MM.1S (cell line): ENCODE measurements at regions not wholly inside any gene's neighbourhood (a gene's known extent, or its start where the extent isn't known, plus 50 kb on each side); places are given as distances from the start of the nearest gene placed in this dataset.

Experiments
- DNase-seq: peaks from one replicate; pipeline ENCODE4 v3.0.0-alpha.2; 2015
- H2AFZ ChIP-seq: fragments of 300-600 bp; sonication (generic); 2 replicates; pipeline ENCODE4 v1.6.0; 2016; ENCODE audit warnings: antibody characterized with exemption, low read length
- H3F3A ChIP-seq: fragments of 300-600 bp; sonication (generic); 2 replicates; pipeline ENCODE4 v1.6.1; 2016; ENCODE audit warnings: mild to moderate bottlenecking, antibody characterized with exemption, low read length, moderate library complexity, mixed read lengths; ENCODE audit not compliant: insufficient read depth
- H3K27ac ChIP-seq: fragments of 300-600 bp; sonication (generic); 2 replicates; pipeline ENCODE4 v1.5.1; 2016; ENCODE audit warnings: mild to moderate bottlenecking, low read length
- H3K27me3 ChIP-seq: fragments of 300-600 bp; sonication (generic); replicated peaks from 2 replicates; pipeline ENCODE4 v1.6.0; 2016; ENCODE audit warnings: low read length; ENCODE audit not compliant: insufficient read depth
- H3K36me3 ChIP-seq: fragments of 300-600 bp; sonication (generic); replicated peaks from 2 replicates; pipeline ENCODE4 v1.6.1; 2016; ENCODE audit warnings: mild to moderate bottlenecking, low read length, mixed read lengths; ENCODE audit not compliant: insufficient read depth
- H3K4me1 ChIP-seq: fragments of 300-600 bp; sonication (generic); 2 replicates; pipeline ENCODE4 v1.6.1; 2016; ENCODE audit warnings: low read length, mixed read lengths
- H3K4me2 ChIP-seq: fragments of 300-600 bp; sonication (generic); 2 replicates; pipeline ENCODE4 v1.6.0; 2016; ENCODE audit warnings: low read depth, low read length
- H3K4me3 ChIP-seq: fragments of 300-600 bp; sonication (generic); 2 replicates; pipeline ENCODE4 v1.5.1; 2016; ENCODE audit warnings: low read length, mixed read lengths
- H3K79me2 ChIP-seq: fragments of 300-600 bp; sonication (generic); 2 replicates; pipeline ENCODE4 v1.6.1; 2016; ENCODE audit warnings: mixed run types, low read length, mixed read lengths
- H3K9ac ChIP-seq: fragments of 300-600 bp; sonication (generic); 2 replicates; pipeline ENCODE4 v1.6.1; 2016; ENCODE audit warnings: low read length, mixed read lengths
- H3K9me2 ChIP-seq: fragments of 300-600 bp; sonication (generic); replicated peaks from 2 replicates; pipeline ENCODE4 v1.6.1; 2016; ENCODE audit warnings: mild to moderate bottlenecking, low read length, mixed read lengths; ENCODE audit not compliant: insufficient read depth
- H3K9me3 ChIP-seq: fragments of 300-600 bp; sonication (generic); replicated peaks from 2 replicates; pipeline ENCODE4 v1.6.1; 2016; ENCODE audit warnings: mild to moderate bottlenecking, low read length, mixed read lengths; ENCODE audit not compliant: insufficient read depth
- H4K20me1 ChIP-seq: fragments of 300-600 bp; sonication (generic); 2 replicates; pipeline ENCODE4 v1.6.1; 2016; ENCODE audit warnings: mild to moderate bottlenecking, low read length, moderate library complexity, mixed read lengths; ENCODE audit not compliant: insufficient read depth
- EZH2 ChIP-seq: fragments of 300-600 bp; sonication (generic); optimal IDR thresholded peaks from 2 replicates; pipeline ENCODE3; 2017; ENCODE audit warnings: low read depth, mild to moderate bottlenecking, antibody characterized with exemption, low read length, mixed read lengths
- EZH2phosphoT487 ChIP-seq: fragments of 300-600 bp; sonication (generic); IDR thresholded peaks from 2 replicates; pipeline ENCODE4 v1.6.1; 2018; ENCODE audit warnings: antibody characterized with exemption, low read length
- TF ChIP-seq, protein P1 (sequence below): fragments of 300-600 bp; sonication (generic); IDR thresholded peaks from 2 replicates; pipeline ENCODE4 v1.5.1; 2016; ENCODE audit warnings: antibody characterized with exemption, low read length, mixed read lengths

DNA sequence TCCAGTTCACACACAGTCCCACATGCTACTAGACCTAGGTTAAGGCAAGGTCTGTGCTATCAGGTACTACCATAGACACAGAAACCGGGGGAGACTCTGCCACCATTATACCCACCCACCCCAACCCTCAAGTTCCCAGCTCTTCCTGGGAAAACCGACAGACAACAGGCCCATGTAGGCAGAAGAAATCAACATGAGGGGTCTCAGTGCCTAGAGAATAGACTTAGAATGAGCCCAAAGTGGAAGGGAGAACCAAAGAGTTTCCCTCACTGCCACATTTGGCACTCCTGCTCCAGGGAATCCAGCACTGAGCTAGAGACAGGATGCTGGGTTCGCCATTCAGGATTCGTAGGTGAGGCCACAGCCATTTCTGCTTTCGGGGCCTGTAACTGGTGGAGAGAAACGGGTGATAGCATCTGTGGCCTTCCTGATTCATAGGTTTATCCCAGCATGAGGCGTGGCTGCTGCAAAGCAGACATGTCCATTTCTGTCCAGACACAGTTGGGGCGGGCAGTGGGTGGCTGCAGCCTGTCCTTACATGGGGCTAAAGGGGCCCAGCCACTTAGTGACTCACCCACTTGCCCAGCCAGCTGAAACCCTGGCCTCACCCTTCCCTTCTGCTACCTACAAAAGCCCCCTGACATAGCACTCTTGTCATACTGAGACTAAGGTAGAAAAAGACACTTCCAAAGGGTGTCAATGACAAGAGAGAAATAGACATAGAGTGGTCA lies 69.4 kb downstream of the IRF2BPL start:
- no peak for DNase-seq
- Histone ChIP-seq H3K4me1 (peaks cover 24% of the 10 kb centered on the region), H3K27me3 (0 out of 2 replicates have a peak, but pooled peaks cover 4% of the 10 kb centered on the region), H3F3A (peaks cover 20% of the 10 kb centered on the region), H4K20me1 (no peaks in the 10 kb centered on the region), H3K4me3 (no peak overlapping the region), H3K36me3 (no peaks in the 10 kb centered on the region), H3K4me2 (no peak overlapping the region), H3K9ac (no peak overlapping the region), H2AFZ (no peak overlapping the region), H3K9me3 (no peaks in the 10 kb centered on the region), H3K9me2 (no peaks in the 10 kb centered on the region), H3K27ac (no peak overlapping the region), H3K79me2 (no peaks in the 10 kb centered on the region)
- TF ChIP-seq, protein P1, sequence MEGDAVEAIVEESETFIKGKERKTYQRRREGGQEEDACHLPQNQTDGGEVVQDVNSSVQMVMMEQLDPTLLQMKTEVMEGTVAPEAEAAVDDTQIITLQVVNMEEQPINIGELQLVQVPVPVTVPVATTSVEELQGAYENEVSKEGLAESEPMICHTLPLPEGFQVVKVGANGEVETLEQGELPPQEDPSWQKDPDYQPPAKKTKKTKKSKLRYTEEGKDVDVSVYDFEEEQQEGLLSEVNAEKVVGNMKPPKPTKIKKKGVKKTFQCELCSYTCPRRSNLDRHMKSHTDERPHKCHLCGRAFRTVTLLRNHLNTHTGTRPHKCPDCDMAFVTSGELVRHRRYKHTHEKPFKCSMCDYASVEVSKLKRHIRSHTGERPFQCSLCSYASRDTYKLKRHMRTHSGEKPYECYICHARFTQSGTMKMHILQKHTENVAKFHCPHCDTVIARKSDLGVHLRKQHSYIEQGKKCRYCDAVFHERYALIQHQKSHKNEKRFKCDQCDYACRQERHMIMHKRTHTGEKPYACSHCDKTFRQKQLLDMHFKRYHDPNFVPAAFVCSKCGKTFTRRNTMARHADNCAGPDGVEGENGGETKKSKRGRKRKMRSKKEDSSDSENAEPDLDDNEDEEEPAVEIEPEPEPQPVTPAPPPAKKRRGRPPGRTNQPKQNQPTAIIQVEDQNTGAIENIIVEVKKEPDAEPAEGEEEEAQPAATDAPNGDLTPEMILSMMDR: no peak
- TF ChIP-seq EZH2 (no peak), EZH2phosphoT487 (no peak)

- no peaks in the 10 kb centered on the region for H3K9me2 ChIP-seq
- no peaks in the 10 kb centered on the region for H3K9me3 ChIP-seq
- H3K9ac ChIP-seq: no peak overlapping the region
- H3F3A ChIP-seq: peaks cover 20% of the 10 kb centered on the region
- no peak for DNase-seq
- no peak overlapping the region for H3K27ac ChIP-seq
- H2AFZ ChIP-seq: no peak overlapping the region
- peaks cover 28% of the 10 kb centered on the region for H3K4me1 ChIP-seq
- no peaks in the 10 kb centered on the region for H3K79me2 ChIP-seq
- no peak overlapping the region for H3K4me2 ChIP-seq
- no peak overlapping the region for H3K4me3 ChIP-seq
- TF ChIP-seq, protein P1: no peak
- TF ChIP-seq EZH2: no peak
- no peaks in the 10 kb centered on the region for H3K27me3 ChIP-seq
- H3K36me3 ChIP-seq: no peaks in the 10 kb centered on the region
- no peaks in the 10 kb centered on the region for H4K20me1 ChIP-seq
Measured at GRCh38 chr14:76958020-76958979, 70.2 kb downstream of the IRF2BPL start.

DNA sequence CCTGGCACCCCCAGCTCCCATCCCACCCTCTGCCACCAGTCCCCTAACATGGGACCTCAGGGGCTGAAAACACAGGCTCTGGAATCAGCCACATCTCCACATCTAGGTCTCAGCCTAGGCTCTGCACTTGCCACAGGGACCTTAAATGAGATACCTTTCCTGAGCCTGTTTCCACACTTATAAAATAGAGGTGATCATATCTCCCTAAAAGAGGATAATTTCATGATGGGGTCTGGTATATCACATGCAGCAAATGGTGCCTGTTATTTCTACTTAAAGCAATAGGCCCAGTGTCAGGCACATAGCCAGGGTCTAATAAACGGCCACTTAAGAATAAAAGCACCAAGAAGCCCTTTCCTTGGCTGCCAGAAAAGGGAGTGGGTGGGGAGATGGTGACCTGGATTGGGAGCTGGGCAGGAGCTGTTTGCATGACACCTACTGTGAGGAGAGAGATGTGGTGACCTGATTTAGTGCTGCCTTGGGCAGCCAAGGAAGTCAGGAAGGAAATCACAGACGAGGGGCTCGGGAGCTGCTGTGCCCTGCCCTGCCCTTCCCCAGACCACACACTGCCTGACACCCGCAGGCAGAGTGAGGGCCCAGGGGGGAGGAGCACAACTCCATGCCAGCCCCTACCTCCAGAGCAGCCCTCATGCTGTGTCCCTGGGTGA lies 71.2 kb downstream of the IRF2BPL start:
- Histone ChIP-seq H3K9me3 (no peaks in the 10 kb centered on the region), H3K9me2 (no peaks in the 10 kb centered on the region), H4K20me1 (no peaks in the 10 kb centered on the region), H3K4me3 (no peak overlapping the region), H3K9ac (peak overlapping the region; percentile 85; the same call in 1 of the 2 replicates), H3F3A (peaks cover 19% of the 10 kb centered on the region), H3K36me3 (no peaks in the 10 kb centered on the region), H3K27me3 (no peaks in the 10 kb centered on the region), H3K4me2 (no peak overlapping the region; the same call in 1 of the 2 replicates), H3K27ac (peak overlapping the region; percentile 97; the same call in 1 of the 2 replicates), H3K4me1 (peaks cover 28% of the 10 kb centered on the region), H3K79me2 (no peaks in the 10 kb centered on the region), H2AFZ (no peak overlapping the region)
- TF ChIP-seq, protein P1: no peak
- TF ChIP-seq EZH2phosphoT487 (no peak), EZH2 (no peak)
- no peak for DNase-seq
